GM23338 (cell line): ENCODE measurements at regions not wholly inside any gene's neighbourhood (a gene's known extent, or its start where the extent isn't known, plus 50 kb on each side); places are given as distances from the start of the nearest gene placed in this dataset.
A peak's percentile ranks its signal among the peaks of the same experiment; 100 is the strongest.

Experiments
- ATAC-seq: fragments of 200-7000 bp; cut with Tn5 transposase; 3 replicates; pipeline ENCODE4 v1.9.1; 2020
- DNase-seq: peaks from one replicate; pipeline ENCODE4 v3.0.0-alpha.2; 2015; ENCODE audit warnings: low spot score
- H2AFZ ChIP-seq: fragments of 200-600 bp; sonication (generic); 2 replicates; pipeline ENCODE4 v1.8.0; 2016; ENCODE audit warnings: antibody characterized with exemption, mild to moderate bottlenecking, moderate library complexity
- H3F3A ChIP-seq: fragments of 200-600 bp; sonication (generic); replicated peaks from 2 replicates; pipeline ENCODE4 v1.8.0; 2017; ENCODE audit warnings: antibody characterized with exemption, mixed run types, low read depth
- H3K27ac ChIP-seq: fragments of 200-600 bp; sonication (generic); 2 replicates; pipeline ENCODE4 v1.6.1; 2016; ENCODE audit warnings: low read depth
- H3K27me3 ChIP-seq: fragments of 200-600 bp; sonication (generic); 2 replicates; pipeline ENCODE4 v1.8.0; 2016; ENCODE audit warnings: mild to moderate bottlenecking, mixed run types, moderate library complexity; ENCODE audit not compliant: insufficient read depth
- H3K36me3 ChIP-seq: fragments of 200-600 bp; sonication (generic); 2 replicates; pipeline ENCODE4 v1.8.0; 2016; ENCODE audit warnings: mild to moderate bottlenecking; ENCODE audit not compliant: insufficient read depth
- H3K4me1 ChIP-seq: fragments of 200-600 bp; sonication (generic); 2 replicates; pipeline ENCODE4 v1.8.0; 2016; ENCODE audit warnings: mild to moderate bottlenecking, moderate library complexity; ENCODE audit not compliant: insufficient read depth
- H3K4me2 ChIP-seq: fragments of 200-600 bp; sonication (generic); 2 replicates; pipeline ENCODE4 v1.7.1; 2017; ENCODE audit warnings: mixed run types
- H3K4me3 ChIP-seq: fragments of 200-600 bp; sonication (generic); 2 replicates; pipeline ENCODE4 v1.6.1; 2016; ENCODE audit warnings: mixed run types
- H3K79me2 ChIP-seq: fragments of 200-600 bp; sonication (generic); replicated peaks from 2 replicates; pipeline ENCODE4 v1.8.0; 2017; ENCODE audit warnings: mild to moderate bottlenecking; ENCODE audit not compliant: insufficient read depth
- H3K9me2 ChIP-seq: fragments of 200-600 bp; sonication (generic); 2 replicates; pipeline ENCODE4 v1.8.0; 2017; ENCODE audit not compliant: insufficient read depth
- H4K20me1 ChIP-seq: fragments of 200-600 bp; sonication (generic); replicated peaks from 2 replicates; pipeline ENCODE4 v1.8.0; 2017; ENCODE audit warnings: mild to moderate bottlenecking; ENCODE audit not compliant: insufficient read depth
- H3K27ac Mint-ChIP-seq: 2 replicates; pipeline ENCODE4 v1.8.0; 2020; ENCODE audit warnings: inconsistent platforms, mild to moderate bottlenecking, moderate library complexity, mixed read lengths
- H3K27me3 Mint-ChIP-seq: 3 replicates; pipeline ENCODE4 v1.8.0; 2022; ENCODE audit warnings: low read depth, mild to moderate bottlenecking, moderate library complexity, mixed read lengths, inconsistent platforms; ENCODE audit not compliant: insufficient read depth, poor library complexity
- H3K36me3 Mint-ChIP-seq: 3 replicates; pipeline ENCODE4 v1.8.0; 2021; ENCODE audit warnings: low read depth, mild to moderate bottlenecking, inconsistent platforms, moderate library complexity, mixed read lengths
- H3K4me1 Mint-ChIP-seq: 3 replicates; pipeline ENCODE4 v1.8.0; 2020; ENCODE audit warnings: mild to moderate bottlenecking, inconsistent platforms, mixed read lengths
- H3K4me3 Mint-ChIP-seq: 3 replicates; pipeline ENCODE4 v1.8.0; 2021; ENCODE audit warnings: moderate library complexity, mild to moderate bottlenecking, inconsistent platforms, mixed read lengths
- H3K9me3 Mint-ChIP-seq: 3 replicates; pipeline ENCODE4 v1.8.0; 2020; ENCODE audit warnings: moderate library complexity, mild to moderate bottlenecking, inconsistent platforms, mixed read lengths
- CREB1 ChIP-seq: fragments of 250-450 bp; sonication (Bioruptor Pico); IDR thresholded peaks from 2 replicates; pipeline ENCODE4 v1.5.0; 2020; ENCODE audit warnings: low read depth, mild to moderate bottlenecking, moderate library complexity
- EZH2phosphoT487 ChIP-seq: fragments of 200-600 bp; sonication (generic); IDR thresholded peaks from one replicate; pipeline ENCODE4 v1.8.1; 2018; ENCODE audit warnings: antibody characterized with exemption; ENCODE audit not compliant: unreplicated experiment
- NANOG ChIP-seq: IDR thresholded peaks from 2 replicates; pipeline ENCODE4 v1.6.1; 2016; ENCODE audit warnings: antibody characterized with exemption, borderline replicate concordance
- POLR2AphosphoS5 ChIP-seq: IDR thresholded peaks from 2 replicates; pipeline ENCODE4 v1.6.1; 2016; ENCODE audit warnings: antibody characterized with exemption, low read depth
- STAT1 ChIP-seq: IDR thresholded peaks from one replicate; pipeline ENCODE4 v1.6.1; 2016; ENCODE audit warnings: antibody characterized with exemption; ENCODE audit not compliant: unreplicated experiment
- ZNF114 ChIP-seq: fragments of 250-450 bp; sonication (Bioruptor Pico); IDR thresholded peaks from 2 replicates; pipeline ENCODE4 v1.5.0; 2020; ENCODE audit warnings: mild to moderate bottlenecking, moderate library complexity
- ZNF331 ChIP-seq: fragments of 250-450 bp; sonication (Bioruptor Pico); IDR thresholded peaks from 2 replicates; pipeline ENCODE4 v1.5.0; 2020; ENCODE audit warnings: low read depth, mild to moderate bottlenecking, moderate library complexity
- TF ChIP-seq, protein P1 (sequence below): IDR thresholded peaks from one replicate; pipeline ENCODE4 v1.6.1; 2018; ENCODE audit warnings: antibody characterized with exemption; ENCODE audit not compliant: unreplicated experiment
- TF ChIP-seq, protein P2 (sequence below): fragments of 250-450 bp; sonication (Bioruptor Pico); IDR thresholded peaks from 2 replicates; pipeline ENCODE4 v1.5.0; 2020; ENCODE audit warnings: mild to moderate bottlenecking, moderate library complexity
- TF ChIP-seq, protein P3 (sequence below), 2 experiments: fragments of 200-600 bp in 1 of 2; sonication (generic) in 1 of 2; conservative IDR thresholded peaks; 2 replicates each; pipeline versions ENCODE4 v1.5.1 to v1.6.1; 2016 to 2017; ENCODE audit warnings: antibody characterized with exemption in 2 of 2, low read depth in 2 of 2, mild to moderate bottlenecking in 2 of 2, moderate library complexity in 1 of 2

DNA sequence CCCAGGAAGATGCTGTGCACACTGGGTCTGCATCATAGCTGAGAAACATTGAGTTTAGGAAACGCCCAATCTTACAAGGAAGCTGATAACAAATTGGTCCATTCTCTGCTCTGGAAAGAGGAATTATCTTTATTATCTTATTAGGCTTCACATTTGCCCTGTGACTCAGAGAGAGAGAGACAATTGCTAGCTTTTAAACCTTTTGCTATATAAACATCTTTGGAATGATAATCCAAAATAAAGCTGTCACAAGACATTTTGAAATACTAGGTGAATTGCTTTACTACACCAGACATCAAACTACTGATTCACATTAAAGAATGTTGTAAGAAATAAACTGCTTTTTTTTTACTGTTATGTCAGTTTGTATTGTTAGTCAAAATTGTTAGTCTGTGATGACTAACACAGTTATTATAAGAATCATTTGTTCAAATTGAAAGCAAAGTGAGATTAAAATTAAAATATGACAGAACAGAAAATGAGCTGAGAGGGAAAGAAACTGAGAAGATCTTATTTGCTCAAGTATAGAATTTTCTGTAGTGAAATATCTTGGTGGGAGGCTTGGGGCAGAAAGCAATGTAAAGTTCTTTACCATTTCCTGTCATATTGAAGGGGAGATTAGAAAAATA is 765.4 kb upstream of the PCDH10 start:
- Mint-ChIP-seq H3K27me3 (no peaks in the 10 kb centered on the region), H3K36me3 (peaks cover 7% of the 10 kb centered on the region; the same call in 2 of the 3 replicates)

More for the DNA sequence above, 765.4 kb upstream of the PCDH10 start:
- Histone ChIP-seq H2AFZ (0 out of 2 replicates have a peak overlapping the region, but pooled peaks have one; percentile 38), H3K79me2 (no peaks in the 10 kb centered on the region), H3F3A (no peaks in the 10 kb centered on the region), H3K27me3 (no peaks in the 10 kb centered on the region), H4K20me1 (no peaks in the 10 kb centered on the region), H3K4me1 (no peaks in the 10 kb centered on the region), H3K4me2 (no peak overlapping the region), H3K9me2 (peaks cover 4% of the 10 kb centered on the region; the same call in 1 of the 2 replicates), H3K4me3 (no peak overlapping the region), H3K27ac (no peak overlapping the region), H3K36me3 (no peaks in the 10 kb centered on the region)
- DNase-seq (no peak), ATAC-seq (no peak)
- no peaks in the 10 kb centered on the region for H3K4me1 Mint-ChIP-seq
- H3K9me3 Mint-ChIP-seq: peaks cover 6% of the 10 kb centered on the region; the same call in 2 of the 3 replicates
- H3K4me3 Mint-ChIP-seq: no peak overlapping the region
- H3K27ac Mint-ChIP-seq: no peak overlapping the region
- TF ChIP-seq POLR2AphosphoS5: no peak
- TF ChIP-seq, protein P1, sequence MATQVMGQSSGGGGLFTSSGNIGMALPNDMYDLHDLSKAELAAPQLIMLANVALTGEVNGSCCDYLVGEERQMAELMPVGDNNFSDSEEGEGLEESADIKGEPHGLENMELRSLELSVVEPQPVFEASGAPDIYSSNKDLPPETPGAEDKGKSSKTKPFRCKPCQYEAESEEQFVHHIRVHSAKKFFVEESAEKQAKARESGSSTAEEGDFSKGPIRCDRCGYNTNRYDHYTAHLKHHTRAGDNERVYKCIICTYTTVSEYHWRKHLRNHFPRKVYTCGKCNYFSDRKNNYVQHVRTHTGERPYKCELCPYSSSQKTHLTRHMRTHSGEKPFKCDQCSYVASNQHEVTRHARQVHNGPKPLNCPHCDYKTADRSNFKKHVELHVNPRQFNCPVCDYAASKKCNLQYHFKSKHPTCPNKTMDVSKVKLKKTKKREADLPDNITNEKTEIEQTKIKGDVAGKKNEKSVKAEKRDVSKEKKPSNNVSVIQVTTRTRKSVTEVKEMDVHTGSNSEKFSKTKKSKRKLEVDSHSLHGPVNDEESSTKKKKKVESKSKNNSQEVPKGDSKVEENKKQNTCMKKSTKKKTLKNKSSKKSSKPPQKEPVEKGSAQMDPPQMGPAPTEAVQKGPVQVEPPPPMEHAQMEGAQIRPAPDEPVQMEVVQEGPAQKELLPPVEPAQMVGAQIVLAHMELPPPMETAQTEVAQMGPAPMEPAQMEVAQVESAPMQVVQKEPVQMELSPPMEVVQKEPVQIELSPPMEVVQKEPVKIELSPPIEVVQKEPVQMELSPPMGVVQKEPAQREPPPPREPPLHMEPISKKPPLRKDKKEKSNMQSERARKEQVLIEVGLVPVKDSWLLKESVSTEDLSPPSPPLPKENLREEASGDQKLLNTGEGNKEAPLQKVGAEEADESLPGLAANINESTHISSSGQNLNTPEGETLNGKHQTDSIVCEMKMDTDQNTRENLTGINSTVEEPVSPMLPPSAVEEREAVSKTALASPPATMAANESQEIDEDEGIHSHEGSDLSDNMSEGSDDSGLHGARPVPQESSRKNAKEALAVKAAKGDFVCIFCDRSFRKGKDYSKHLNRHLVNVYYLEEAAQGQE: no peak
- no peak for TF ChIP-seq STAT1
- TF ChIP-seq, protein P2, sequence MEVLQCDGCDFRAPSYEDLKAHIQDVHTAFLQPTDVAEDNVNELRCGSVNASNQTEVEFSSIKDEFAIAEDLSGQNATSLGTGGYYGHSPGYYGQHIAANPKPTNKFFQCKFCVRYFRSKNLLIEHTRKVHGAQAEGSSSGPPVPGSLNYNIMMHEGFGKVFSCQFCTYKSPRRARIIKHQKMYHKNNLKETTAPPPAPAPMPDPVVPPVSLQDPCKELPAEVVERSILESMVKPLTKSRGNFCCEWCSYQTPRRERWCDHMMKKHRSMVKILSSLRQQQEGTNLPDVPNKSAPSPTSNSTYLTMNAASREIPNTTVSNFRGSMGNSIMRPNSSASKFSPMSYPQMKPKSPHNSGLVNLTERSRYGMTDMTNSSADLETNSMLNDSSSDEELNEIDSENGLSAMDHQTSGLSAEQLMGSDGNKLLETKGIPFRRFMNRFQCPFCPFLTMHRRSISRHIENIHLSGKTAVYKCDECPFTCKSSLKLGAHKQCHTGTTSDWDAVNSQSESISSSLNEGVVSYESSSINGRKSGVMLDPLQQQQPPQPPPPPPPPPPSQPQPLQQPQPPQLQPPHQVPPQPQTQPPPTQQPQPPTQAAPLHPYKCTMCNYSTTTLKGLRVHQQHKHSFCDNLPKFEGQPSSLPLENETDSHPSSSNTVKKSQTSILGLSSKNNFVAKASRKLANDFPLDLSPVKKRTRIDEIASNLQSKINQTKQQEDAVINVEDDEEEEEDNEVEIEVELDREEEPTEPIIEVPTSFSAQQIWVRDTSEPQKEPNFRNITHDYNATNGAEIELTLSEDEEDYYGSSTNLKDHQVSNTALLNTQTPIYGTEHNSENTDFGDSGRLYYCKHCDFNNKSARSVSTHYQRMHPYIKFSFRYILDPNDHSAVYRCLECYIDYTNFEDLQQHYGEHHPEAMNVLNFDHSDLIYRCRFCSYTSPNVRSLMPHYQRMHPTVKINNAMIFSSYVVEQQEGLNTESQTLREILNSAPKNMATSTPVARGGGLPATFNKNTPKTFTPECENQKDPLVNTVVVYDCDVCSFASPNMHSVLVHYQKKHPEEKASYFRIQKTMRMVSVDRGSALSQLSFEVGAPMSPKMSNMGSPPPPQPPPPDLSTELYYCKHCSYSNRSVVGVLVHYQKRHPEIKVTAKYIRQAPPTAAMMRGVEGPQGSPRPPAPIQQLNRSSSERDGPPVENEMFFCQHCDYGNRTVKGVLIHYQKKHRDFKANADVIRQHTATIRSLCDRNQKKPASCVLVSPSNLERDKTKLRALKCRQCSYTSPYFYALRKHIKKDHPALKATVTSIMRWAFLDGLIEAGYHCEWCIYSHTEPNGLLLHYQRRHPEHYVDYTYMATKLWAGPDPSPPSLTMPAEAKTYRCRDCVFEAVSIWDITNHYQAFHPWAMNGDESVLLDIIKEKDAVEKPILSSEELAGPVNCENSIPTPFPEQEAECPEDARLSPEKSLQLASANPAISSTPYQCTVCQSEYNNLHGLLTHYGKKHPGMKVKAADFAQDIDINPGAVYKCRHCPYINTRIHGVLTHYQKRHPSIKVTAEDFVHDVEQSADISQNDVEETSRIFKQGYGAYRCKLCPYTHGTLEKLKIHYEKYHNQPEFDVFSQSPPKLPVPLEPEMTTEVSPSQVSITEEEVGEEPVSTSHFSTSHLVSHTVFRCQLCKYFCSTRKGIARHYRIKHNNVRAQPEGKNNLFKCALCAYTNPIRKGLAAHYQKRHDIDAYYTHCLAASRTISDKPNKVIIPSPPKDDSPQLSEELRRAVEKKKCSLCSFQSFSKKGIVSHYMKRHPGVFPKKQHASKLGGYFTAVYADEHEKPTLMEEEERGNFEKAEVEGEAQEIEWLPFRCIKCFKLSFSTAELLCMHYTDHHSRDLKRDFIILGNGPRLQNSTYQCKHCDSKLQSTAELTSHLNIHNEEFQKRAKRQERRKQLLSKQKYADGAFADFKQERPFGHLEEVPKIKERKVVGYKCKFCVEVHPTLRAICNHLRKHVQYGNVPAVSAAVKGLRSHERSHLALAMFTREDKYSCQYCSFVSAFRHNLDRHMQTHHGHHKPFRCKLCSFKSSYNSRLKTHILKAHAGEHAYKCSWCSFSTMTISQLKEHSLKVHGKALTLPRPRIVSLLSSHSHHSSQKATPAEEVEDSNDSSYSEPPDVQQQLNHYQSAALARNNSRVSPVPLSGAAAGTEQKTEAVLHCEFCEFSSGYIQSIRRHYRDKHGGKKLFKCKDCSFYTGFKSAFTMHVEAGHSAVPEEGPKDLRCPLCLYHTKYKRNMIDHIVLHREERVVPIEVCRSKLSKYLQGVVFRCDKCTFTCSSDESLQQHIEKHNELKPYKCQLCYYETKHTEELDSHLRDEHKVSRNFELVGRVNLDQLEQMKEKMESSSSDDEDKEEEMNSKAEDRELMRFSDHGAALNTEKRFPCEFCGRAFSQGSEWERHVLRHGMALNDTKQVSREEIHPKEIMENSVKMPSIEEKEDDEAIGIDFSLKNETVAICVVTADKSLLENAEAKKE (CRISPR knock-in tag): no peak
- TF ChIP-seq ZNF331 (CRISPR knock-in tag): no peak
- no peak for TF ChIP-seq ZNF114 (CRISPR knock-in tag)
- TF ChIP-seq EZH2phosphoT487: no peak
- no peak for TF ChIP-seq NANOG
- no peak for TF ChIP-seq CREB1 (CRISPR knock-in tag)
- TF ChIP-seq, protein P3, sequence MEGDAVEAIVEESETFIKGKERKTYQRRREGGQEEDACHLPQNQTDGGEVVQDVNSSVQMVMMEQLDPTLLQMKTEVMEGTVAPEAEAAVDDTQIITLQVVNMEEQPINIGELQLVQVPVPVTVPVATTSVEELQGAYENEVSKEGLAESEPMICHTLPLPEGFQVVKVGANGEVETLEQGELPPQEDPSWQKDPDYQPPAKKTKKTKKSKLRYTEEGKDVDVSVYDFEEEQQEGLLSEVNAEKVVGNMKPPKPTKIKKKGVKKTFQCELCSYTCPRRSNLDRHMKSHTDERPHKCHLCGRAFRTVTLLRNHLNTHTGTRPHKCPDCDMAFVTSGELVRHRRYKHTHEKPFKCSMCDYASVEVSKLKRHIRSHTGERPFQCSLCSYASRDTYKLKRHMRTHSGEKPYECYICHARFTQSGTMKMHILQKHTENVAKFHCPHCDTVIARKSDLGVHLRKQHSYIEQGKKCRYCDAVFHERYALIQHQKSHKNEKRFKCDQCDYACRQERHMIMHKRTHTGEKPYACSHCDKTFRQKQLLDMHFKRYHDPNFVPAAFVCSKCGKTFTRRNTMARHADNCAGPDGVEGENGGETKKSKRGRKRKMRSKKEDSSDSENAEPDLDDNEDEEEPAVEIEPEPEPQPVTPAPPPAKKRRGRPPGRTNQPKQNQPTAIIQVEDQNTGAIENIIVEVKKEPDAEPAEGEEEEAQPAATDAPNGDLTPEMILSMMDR (conservative IDR thresholded peaks at IDR 0.05; ENCODE audit: low read depth in 2 of 2): no peak
